Stimulated activated CD4-positive, alpha-beta T cell treated with anti-CD3 and anti-CD28 coated beads, Interleukin-4, amount 100 ng/mL, for 4 hours (primary cell): ENCODE measurements at regions not wholly inside any gene's neighbourhood (a gene's known extent, or its start where the extent isn't known, plus 50 kb on each side); places are given as distances from the start of the nearest gene placed in this dataset.

ENCODE experiments used
- DNase-seq, 2 experiments: peaks; one replicate each; pipeline ENCODE4 v3.0.0-alpha.2; 2020

GRCh38 chr1:57984277-57984676 lies 560.4 kb upstream of the DAB1 start:
- no peak for DNase-seq

GRCh38 chr1:57983441-57983840 lies 559.6 kb upstream of the DAB1 start:
- DNase-seq: no peak

DNA sequence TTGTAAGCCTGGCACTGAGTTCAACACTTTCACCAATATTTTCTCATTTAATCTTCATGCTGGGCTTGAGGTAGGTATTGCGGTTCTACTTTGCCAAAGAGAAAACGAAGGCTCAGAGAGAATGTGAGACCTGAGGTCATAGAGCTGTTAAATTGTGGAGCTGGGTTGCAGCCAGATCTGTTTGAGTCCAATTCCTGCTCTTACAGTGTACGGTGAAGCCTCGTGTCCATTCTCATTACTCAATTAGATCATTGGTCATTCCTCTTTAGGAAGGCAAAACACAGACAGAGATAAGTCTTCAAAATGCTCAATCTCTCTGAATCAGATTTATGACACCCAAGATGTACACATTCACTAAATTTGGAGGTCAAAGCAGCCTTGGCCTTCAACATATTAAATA lies 559.0 kb upstream of the DAB1 start:
- no peak for DNase-seq

DNA sequence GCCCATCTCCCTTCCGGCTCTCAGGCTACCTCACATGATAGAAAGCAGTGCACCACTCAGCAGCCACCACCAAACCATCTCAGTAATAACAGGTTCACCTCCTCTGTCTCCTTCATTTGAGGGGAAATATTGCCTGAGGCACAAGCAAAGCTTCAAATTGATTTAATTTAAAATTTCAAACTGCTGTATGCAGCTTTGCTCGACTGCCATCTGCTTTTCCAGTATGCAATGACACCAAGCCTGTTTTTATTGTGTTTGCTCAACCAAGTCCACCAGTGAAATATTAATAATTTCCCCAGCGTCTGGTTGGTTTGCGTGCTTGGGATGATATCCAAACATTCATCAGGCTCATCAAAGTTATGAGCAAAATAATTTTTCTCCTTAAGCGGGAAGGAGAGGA lies 552.4 kb upstream of the DAB1 start:
- DNase-seq: no peak

GRCh38 chr1:57968321-57968720 lies 544.5 kb upstream of the DAB1 start:
- no peak for DNase-seq

GRCh38 chr1:57966751-57967406 lies 543.0 kb upstream of the DAB1 start:
- DNase-seq: no peak

DNA sequence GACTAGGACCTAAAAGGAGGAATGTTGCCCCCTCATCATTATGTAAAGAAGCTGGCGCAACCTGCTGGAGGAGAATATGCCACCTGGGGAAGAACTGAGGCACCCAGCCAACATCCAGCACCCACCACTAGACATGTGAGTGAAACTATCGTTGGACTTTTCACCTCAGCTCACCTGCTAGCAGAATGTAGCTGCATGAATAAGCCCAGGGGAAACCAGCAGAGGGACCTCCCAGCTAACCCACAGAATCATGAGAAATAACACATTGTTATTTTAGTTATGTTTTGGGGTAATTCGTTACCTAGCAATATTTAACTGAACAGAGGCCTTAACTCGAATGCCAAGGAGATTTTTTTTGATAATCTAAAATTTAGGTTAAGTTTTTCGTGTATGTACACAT lies 542.5 kb upstream of the DAB1 start:
- DNase-seq: no peak

DNA sequence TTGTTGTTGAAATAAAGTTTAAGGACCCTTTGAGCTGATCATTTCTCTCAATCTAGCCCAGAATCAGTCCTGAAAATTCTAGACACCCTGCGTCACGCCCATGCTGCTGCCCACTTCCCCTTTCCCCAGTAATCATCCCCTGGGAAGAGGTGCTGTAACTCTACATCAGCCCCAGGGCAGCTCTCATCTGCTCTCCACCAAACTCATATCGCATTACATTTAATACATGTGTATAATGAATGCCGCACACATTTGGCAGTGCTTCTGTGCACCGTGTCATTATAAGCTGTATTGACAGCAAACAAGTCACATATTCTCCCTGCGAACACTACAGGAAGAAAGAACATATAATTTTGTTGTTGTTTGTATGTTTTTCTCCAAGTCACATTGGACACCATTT lies 539.7 kb upstream of the DAB1 start:
- DNase-seq: no peak

DNA sequence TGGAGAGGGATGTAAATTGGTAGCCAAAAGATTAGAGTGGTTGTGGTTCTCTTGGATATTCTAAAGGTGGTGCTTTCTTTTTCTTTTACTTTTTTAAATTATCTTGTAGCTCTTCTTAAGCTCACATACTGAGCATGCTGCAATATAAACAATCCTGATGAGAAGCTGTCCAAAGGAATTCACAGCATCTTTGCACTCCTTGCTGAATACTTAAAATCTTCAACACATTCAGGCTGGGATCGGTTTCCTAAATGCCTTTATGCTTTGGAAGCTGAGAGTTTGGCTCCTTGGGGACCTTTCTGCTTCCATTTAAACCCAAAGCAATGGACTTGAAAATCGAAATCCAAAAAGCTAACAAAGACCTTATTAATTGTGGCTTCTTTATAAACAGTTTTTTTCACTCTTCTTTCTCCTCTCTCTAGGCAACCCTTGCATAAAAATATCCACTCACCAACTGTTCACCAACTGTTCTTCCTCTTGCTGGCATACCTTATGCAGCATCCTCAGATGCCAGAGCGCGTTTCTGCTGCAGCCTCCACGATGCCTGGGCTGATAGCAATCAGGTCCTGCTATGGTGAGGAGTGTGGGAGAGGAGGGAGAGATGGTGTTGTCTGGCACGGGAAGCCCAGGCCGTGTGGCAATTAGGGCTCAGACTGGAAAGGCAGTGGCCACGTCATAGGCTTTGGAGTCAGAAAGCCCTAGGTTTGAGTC lies 535.8 kb upstream of the DAB1 start:
- no peak for DNase-seq

- DNase-seq: no peak
Observed at GRCh38 chr1:57957576-57957975, 533.7 kb upstream of the DAB1 start.

GRCh38 chr1:57951390-57951789 lies 527.5 kb upstream of the DAB1 start:
- no peak for DNase-seq

DNA sequence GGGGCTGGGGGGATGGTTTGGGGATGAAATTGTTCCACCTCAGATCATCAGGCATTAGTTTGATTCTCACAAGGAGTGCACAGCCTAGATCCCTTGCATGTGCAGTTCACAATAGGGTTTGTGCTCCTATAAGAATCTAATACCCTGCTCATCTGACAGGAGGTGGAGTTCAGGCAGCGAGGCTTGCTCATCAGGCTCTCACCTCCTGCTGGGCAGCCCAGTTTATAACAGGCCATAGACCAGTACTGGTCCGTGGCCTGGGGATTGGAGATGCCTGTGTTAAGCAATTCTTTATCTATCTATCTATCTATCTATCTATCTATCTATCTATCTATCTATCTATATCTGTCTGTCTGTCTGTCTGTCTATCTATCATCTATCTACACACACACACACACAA lies 525.3 kb upstream of the DAB1 start:
- no peak for DNase-seq

GRCh38 chr1:57947471-57947870 lies 523.6 kb upstream of the DAB1 start:
- no peak for DNase-seq

GRCh38 chr1:57945045-57945444 lies 521.2 kb upstream of the DAB1 start:
- no peak for DNase-seq

DNA sequence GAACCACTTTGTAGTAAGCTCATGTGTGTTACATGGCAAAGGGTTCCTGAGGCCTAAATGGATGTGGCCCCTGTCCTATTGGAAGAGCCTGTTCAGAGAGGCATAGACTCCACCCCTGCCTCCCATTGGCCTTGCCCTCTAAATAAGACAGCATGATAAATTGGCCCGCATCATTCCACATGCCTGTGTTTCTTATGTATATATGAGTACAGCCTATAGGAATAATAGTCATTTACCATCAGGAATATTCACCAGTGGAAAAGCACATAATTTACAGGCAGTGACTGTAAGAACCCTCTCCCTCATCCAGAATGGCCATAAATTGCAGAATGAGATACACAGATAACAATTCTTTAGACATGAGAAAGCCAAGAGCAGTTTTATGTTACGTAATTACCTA lies 519.5 kb upstream of the DAB1 start:
- DNase-seq: no peak

GRCh38 chr1:57934745-57935144 lies 510.9 kb upstream of the DAB1 start:
- DNase-seq: no peak

DNA sequence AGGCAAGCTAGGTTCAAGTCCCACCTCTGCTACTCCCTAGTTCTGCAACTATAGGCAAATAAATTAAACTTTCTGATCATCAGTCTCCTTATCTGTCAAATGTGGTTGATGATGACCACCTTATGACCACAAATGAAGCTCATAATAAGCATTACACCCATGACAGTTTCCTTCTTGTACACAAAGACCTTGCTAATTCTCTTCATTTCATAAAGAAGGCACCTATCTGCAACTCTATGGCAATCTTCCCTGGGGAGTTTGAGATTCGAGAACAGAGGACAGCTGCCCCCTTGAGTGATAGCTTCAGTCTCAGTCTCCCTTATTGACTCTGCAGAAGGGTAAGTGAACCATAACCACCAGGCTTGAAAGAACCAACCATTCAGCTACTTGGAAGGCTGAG lies 503.1 kb upstream of the DAB1 start:
- no peak for DNase-seq

DNA sequence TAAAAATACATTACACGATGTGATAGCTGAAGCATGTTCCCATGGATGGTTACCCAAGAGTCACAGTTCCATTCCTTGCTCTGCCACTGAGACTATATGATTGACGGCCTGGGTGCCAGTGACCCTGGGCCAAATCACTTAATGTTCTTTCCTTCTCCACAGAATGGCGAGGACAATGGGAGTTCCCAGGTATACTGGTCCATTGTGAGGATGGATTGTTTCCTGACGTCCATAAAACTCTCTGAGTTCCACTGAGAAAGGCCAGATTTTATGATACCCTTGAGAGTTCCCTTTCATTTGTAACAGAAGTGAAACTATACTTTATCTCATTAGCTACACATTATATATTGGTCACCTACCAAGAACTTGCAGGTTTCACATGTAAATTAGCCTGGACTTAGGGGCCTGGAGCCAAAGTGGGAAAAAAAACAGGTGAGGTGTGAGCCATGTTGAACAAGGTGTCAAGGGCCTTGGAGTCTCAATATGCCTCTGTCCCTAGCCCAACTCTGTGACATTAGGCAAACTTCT lies 502.2 kb upstream of the DAB1 start:
- DNase-seq: no peak

GRCh38 chr1:57925226-57925625 lies 501.4 kb upstream of the DAB1 start:
- no peak for DNase-seq

DNA sequence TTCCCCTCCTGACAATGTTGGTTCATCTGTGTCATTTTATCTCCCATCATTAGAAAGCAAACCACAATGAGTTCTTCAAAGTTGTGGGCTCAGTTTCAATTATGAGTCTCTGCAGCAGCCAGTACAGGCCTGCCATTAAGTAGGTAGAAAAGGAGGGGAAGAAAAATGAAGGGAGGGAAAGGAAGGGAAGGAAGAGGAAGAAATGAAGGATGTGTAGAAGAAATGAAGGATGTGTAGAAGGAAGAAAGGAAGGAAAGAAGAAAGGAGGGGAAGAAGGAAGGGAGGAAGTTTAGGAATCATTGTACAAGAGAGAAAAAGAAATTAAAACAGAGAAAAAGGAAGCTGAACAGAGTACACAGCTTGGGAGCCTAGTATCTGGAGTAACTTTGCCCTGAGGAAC lies 498.3 kb upstream of the DAB1 start:
- no peak for DNase-seq

DNA sequence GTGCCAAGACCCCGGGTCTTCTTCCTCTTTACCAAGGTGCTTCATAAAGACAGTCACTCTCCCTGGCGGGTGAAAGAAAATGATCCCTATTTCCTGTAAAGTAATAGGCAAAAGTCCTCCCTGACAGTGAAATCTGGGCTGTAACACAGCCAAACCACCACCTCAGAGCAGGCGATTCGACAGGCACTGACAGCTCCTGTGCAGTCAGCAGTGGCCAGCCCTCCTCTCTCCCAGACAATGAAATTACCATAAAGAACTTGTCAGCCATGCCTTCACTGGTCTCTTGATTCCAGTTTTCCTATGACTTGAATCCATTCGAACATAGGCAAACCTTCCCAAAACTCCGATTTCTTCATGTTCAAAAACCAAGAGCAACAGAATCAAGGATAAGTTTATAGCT lies 492.2 kb upstream of the DAB1 start:
- DNase-seq: no peak

- DNase-seq: no peak
Observed at GRCh38 chr1:57911427-57911826, 487.6 kb upstream of the DAB1 start.

- DNase-seq: no peak
Observed at GRCh38 chr1:57910782-57911181, 486.9 kb upstream of the DAB1 start.

- DNase-seq: no peak
Observed at GRCh38 chr1:57910305-57910704, 486.4 kb upstream of the DAB1 start.
